Astrocyte (in vitro differentiated cells and primary cell): ENCODE measurements at regions not wholly inside any gene's neighbourhood (a gene's known extent, or its start where the extent isn't known, plus 50 kb on each side); places are given as distances from the start of the nearest gene placed in this dataset.

Experiments
- DNase-seq: peaks from one replicate; pipeline ENCODE4 v3.0.0-alpha.2; 2010; ENCODE audit warnings: low read depth
- FAIRE-seq: peaks from 2 replicates; lab custom pipeline; 2011; peaks lifted over from hg19 to GRCh38; lab: Jason Lieb, UNC
- H2AFZ ChIP-seq: 2 replicates; pipeline ENCODE4 v1.6.0; 2012; ENCODE audit warnings: low read depth, low read length, inconsistent platforms
- H3K27ac ChIP-seq: 2 replicates; pipeline ENCODE4 v1.5.1; 2011; ENCODE audit warnings: low read depth, low read length, inconsistent platforms
- H3K27me3 ChIP-seq: 2 replicates; pipeline ENCODE4 v1.6.0; 2011; ENCODE audit warnings: low read length, inconsistent platforms; ENCODE audit not compliant: insufficient read depth
- H3K36me3 ChIP-seq: 2 replicates; pipeline ENCODE4 v1.5.1; 2011; ENCODE audit warnings: low read length, inconsistent platforms; ENCODE audit not compliant: insufficient read depth
- H3K4me1 ChIP-seq: 2 replicates; pipeline ENCODE4 v1.5.1; 2011; ENCODE audit warnings: low read length, inconsistent platforms; ENCODE audit not compliant: insufficient read depth
- H3K4me2 ChIP-seq: 2 replicates; pipeline ENCODE4 v1.6.0; 2012; ENCODE audit warnings: low read length, inconsistent platforms
- H3K4me3 ChIP-seq: 2 replicates; pipeline ENCODE4 v1.5.1; 2011; ENCODE audit warnings: low read depth, mild to moderate bottlenecking, low read length, inconsistent platforms; ENCODE audit not compliant: insufficient read depth
- H3K79me2 ChIP-seq: 2 replicates; pipeline ENCODE4 v1.6.0; 2012; ENCODE audit warnings: mild to moderate bottlenecking, low read length, inconsistent platforms; ENCODE audit not compliant: insufficient read depth
- H3K9ac ChIP-seq: 2 replicates; pipeline ENCODE4 v1.6.0; 2012; ENCODE audit warnings: mild to moderate bottlenecking, low read length, inconsistent platforms
- H3K9me3 ChIP-seq: 2 replicates; pipeline ENCODE4 v1.5.1; 2012; ENCODE audit warnings: low read depth, mild to moderate bottlenecking, low read length, inconsistent platforms; ENCODE audit not compliant: insufficient read depth
- H4K20me1 ChIP-seq: 2 replicates; pipeline ENCODE4 v1.6.0; 2012; ENCODE audit warnings: low read length, inconsistent platforms; ENCODE audit not compliant: insufficient read depth
- H3K27ac Mint-ChIP-seq: one replicate; pipeline ENCODE4 v1.8.0; 2021; ENCODE audit warnings: mild to moderate bottlenecking, mixed read lengths; ENCODE audit not compliant: unreplicated experiment
- H3K27me3 Mint-ChIP-seq: one replicate; pipeline ENCODE4 v1.8.0; 2021; ENCODE audit warnings: low read depth, mixed read lengths; ENCODE audit not compliant: unreplicated experiment
- H3K36me3 Mint-ChIP-seq: one replicate; pipeline ENCODE4 v1.8.0; 2021; ENCODE audit warnings: low read depth, mixed read lengths; ENCODE audit not compliant: unreplicated experiment
- H3K4me1 Mint-ChIP-seq: one replicate; pipeline ENCODE4 v1.8.0; 2021; ENCODE audit warnings: low read depth, mixed read lengths; ENCODE audit not compliant: unreplicated experiment
- H3K4me3 Mint-ChIP-seq: one replicate; pipeline ENCODE4 v1.8.0; 2021; ENCODE audit warnings: mild to moderate bottlenecking, moderate library complexity, mixed read lengths; ENCODE audit not compliant: unreplicated experiment
- H3K9me3 Mint-ChIP-seq: one replicate; pipeline ENCODE4 v1.8.0; 2021; ENCODE audit warnings: mild to moderate bottlenecking, mixed read lengths; ENCODE audit not compliant: unreplicated experiment
- EZH2 ChIP-seq: IDR thresholded peaks from 2 replicates; pipeline ENCODE4 v1.6.1; 2012; ENCODE audit warnings: mild to moderate bottlenecking, low read length, inconsistent platforms; ENCODE audit not compliant: insufficient read depth
- TF ChIP-seq, protein P1 (sequence below): IDR thresholded peaks from 2 replicates; pipeline ENCODE4 v1.5.1; 2011; ENCODE audit warnings: low read depth, mild to moderate bottlenecking, inconsistent platforms, low read length, moderate library complexity; ENCODE audit not compliant: insufficient read depth

DNA sequence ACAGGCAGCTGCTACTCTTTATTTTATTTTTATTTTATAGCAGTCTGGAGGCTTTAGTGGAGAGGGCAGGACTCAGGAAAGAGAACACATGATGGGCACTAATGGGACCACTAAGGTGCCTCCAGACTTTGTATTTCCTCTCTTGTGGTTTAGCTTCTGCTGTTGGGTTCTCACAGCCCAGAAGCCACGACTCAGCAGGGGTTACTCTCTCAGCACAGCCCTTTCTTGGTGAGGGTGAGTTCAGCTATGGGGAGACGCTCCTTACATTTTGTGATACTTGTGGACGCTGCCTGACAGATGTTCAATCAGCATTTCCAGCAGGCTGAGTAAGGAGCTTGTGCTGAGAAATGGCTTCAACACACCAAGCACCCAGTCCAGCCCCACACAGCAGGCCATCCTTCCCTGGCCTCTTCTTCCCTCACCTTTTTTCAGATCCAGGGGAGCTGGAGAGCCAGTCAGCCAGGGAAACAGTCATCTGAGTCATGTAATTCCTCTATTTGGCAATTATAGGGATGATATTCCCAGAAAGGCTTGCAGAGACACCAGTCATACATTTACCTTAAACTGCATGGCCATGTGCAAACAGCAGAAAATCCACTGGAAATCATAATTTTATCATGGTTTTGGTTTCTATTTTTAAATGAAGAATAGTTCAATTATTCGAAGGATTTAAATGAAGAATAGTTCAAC, 53.2 kb upstream of the RAB3GAP2 start:
- Histone ChIP-seq H3K4me1 (no peaks in the 10 kb centered on the region), H3K4me2 (no peak overlapping the region), H3K4me3 (no peak overlapping the region), H4K20me1 (no peaks in the 10 kb centered on the region), H3K27ac (no peak overlapping the region), H2AFZ (no peak overlapping the region), H3K9ac (no peak overlapping the region), H3K9me3 (no peaks in the 10 kb centered on the region), H3K36me3 (no peaks in the 10 kb centered on the region), H3K27me3 (peaks cover 2% of the 10 kb centered on the region), H3K79me2 (no peaks in the 10 kb centered on the region)
- Mint-ChIP-seq H3K36me3 (no peaks in the 10 kb centered on the region), H3K4me3 (peak overlapping the region; percentile 62), H3K27me3 (peaks cover 8% of the 10 kb centered on the region), H3K9me3 (no peaks in the 10 kb centered on the region), H3K27ac (peak overlapping the region; percentile 47), H3K4me1 (peaks cover 19% of the 10 kb centered on the region)
- FAIRE-seq (no peak), DNase-seq (no peak)
- TF ChIP-seq EZH2 = no peak
- TF ChIP-seq, protein P1, sequence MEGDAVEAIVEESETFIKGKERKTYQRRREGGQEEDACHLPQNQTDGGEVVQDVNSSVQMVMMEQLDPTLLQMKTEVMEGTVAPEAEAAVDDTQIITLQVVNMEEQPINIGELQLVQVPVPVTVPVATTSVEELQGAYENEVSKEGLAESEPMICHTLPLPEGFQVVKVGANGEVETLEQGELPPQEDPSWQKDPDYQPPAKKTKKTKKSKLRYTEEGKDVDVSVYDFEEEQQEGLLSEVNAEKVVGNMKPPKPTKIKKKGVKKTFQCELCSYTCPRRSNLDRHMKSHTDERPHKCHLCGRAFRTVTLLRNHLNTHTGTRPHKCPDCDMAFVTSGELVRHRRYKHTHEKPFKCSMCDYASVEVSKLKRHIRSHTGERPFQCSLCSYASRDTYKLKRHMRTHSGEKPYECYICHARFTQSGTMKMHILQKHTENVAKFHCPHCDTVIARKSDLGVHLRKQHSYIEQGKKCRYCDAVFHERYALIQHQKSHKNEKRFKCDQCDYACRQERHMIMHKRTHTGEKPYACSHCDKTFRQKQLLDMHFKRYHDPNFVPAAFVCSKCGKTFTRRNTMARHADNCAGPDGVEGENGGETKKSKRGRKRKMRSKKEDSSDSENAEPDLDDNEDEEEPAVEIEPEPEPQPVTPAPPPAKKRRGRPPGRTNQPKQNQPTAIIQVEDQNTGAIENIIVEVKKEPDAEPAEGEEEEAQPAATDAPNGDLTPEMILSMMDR = no peak

DNA sequence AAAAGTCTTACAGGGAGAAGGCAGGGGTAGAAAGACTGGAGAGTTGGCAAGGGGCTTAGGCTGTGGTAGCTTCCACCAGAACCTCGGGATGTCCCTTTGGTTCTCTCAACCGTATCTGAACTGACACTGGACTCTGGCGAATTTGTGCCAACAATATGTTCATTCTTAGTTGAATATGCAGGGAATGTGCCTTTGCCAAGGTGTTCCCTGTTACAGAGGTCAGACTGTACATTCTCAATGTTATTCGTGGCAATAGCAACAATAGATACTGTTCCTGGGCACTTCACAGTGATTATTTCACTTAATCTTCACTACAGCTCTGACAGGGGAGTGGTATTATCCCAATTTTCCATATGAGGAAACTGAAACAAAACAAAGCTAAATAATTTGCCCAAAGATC, 51.5 kb upstream of the RAB3GAP2 start:
- no peak overlapping the region for H2AFZ ChIP-seq
- H3K36me3 ChIP-seq = no peaks in the 10 kb centered on the region
- no peaks in the 10 kb centered on the region for H3K9me3 Mint-ChIP-seq
- H3K9ac ChIP-seq = no peak overlapping the region
- H4K20me1 ChIP-seq = no peaks in the 10 kb centered on the region
- no peaks in the 10 kb centered on the region for H3K79me2 ChIP-seq
- H3K27ac ChIP-seq = no peak overlapping the region
- no peaks in the 10 kb centered on the region for H3K4me1 ChIP-seq
- no peak overlapping the region for H3K27ac Mint-ChIP-seq
- peaks cover 19% of the 10 kb centered on the region for H3K4me1 Mint-ChIP-seq
- H3K4me2 ChIP-seq = no peak overlapping the region
- H3K36me3 Mint-ChIP-seq = no peaks in the 10 kb centered on the region
- H3K4me3 Mint-ChIP-seq = no peak overlapping the region
- H3K4me3 ChIP-seq = no peak overlapping the region
- peaks cover 8% of the 10 kb centered on the region for H3K27me3 Mint-ChIP-seq
- FAIRE-seq = no peak
- DNase-seq = no peak
- TF ChIP-seq, protein P1 = no peak
- TF ChIP-seq EZH2 = no peak
- H3K27me3 ChIP-seq = peaks cover 2% of the 10 kb centered on the region
- no peaks in the 10 kb centered on the region for H3K9me3 ChIP-seq

DNA sequence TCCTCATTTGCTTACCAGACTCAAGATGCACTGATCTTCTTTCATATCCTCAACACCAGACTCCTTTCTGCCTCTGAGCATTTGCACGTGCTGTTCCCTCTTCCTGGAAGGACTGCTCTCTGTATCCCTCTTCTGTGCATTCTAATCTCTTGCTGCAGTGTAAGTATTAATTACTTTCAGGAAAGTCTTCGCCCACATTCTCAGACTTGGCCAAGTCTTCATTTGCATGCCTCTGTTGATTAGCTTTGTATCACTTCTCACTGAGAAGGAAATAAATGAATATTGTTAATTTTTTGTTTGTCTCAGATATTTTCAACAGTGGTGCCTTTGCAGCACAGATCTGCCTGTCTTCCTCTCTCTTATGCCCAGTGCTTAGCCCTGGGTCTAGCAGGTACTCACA, 50.3 kb upstream of the RAB3GAP2 start:
- Histone ChIP-seq H3K36me3 (no peaks in the 10 kb centered on the region), H3K4me1 (no peaks in the 10 kb centered on the region), H3K79me2 (no peaks in the 10 kb centered on the region), H3K4me3 (no peak overlapping the region), H3K9ac (no peak overlapping the region), H3K27ac (no peak overlapping the region), H3K27me3 (peaks cover 2% of the 10 kb centered on the region), H3K9me3 (no peaks in the 10 kb centered on the region), H2AFZ (no peak overlapping the region), H4K20me1 (no peaks in the 10 kb centered on the region), H3K4me2 (no peak overlapping the region)
- TF ChIP-seq, protein P1 = no peak
- no peak for TF ChIP-seq EZH2
- Mint-ChIP-seq H3K27ac (no peak overlapping the region), H3K27me3 (peaks cover 8% of the 10 kb centered on the region), H3K9me3 (no peaks in the 10 kb centered on the region), H3K4me3 (no peak overlapping the region), H3K36me3 (no peaks in the 10 kb centered on the region), H3K4me1 (peaks cover 19% of the 10 kb centered on the region)
- DNase-seq = no peak
- no peak for FAIRE-seq
